Keratinocyte (primary cell): ENCODE measurements at regions not wholly inside any gene's neighbourhood (a gene's known extent, or its start where the extent isn't known, plus 50 kb on each side); places are given as distances from the start of the nearest gene placed in this dataset.

ENCODE experiments used
- DNase-seq: peaks from one replicate; pipeline ENCODE4 v3.0.0-alpha.2; 2011; ENCODE audit warnings: low read depth, missing footprints, low spot score
- FAIRE-seq: peaks from 2 replicates; lab custom pipeline; 2011; peaks lifted over from hg19 to GRCh38; lab: Jason Lieb, UNC
- H2AFZ ChIP-seq: 2 replicates; pipeline ENCODE4 v1.6.0; 2012; ENCODE audit warnings: low read length, control low read depth, inconsistent platforms; ENCODE audit not compliant: control insufficient read depth
- H3K27ac ChIP-seq: 2 replicates; pipeline ENCODE4 v1.5.1; 2011; ENCODE audit warnings: low read length; ENCODE audit not compliant: control insufficient read depth, insufficient read depth
- H3K27me3 ChIP-seq: 3 replicates; pipeline ENCODE4 v1.6.0; 2011; ENCODE audit warnings: low read length; ENCODE audit not compliant: control insufficient read depth, insufficient read depth; ENCODE audit errors: extremely low read depth
- H3K36me3 ChIP-seq, 2 experiments: 2 replicates in 1 of 2; 3 replicates in 1 of 2; pipeline ENCODE4 v1.5.1; 2011; ENCODE audit warnings: low read length in 2 of 2, mild to moderate bottlenecking in 1 of 2; ENCODE audit not compliant: control insufficient read depth in 2 of 2, insufficient read depth in 2 of 2; ENCODE audit errors: extremely low read depth in 1 of 2
- H3K4me1 ChIP-seq: 3 replicates; pipeline ENCODE4 v1.5.1; 2011; ENCODE audit warnings: low read length; ENCODE audit not compliant: control insufficient read depth, insufficient read depth; ENCODE audit errors: extremely low read depth
- H3K4me2 ChIP-seq: 3 replicates; pipeline ENCODE4 v1.6.0; 2011; ENCODE audit warnings: low read depth, low read length; ENCODE audit not compliant: control insufficient read depth, insufficient read depth; ENCODE audit errors: extremely low read depth
- H3K4me3 ChIP-seq, 3 experiments: fragments of 200-600 bp in 1 of 3; sonication (generic) in 1 of 3; 2 replicates in 2 of 3; 3 replicates in 1 of 3; pipeline ENCODE4 v1.5.1; 2011 to 2016; ENCODE audit warnings: low read length in 3 of 3, mild to moderate bottlenecking in 3 of 3, control low read depth in 2 of 3, inconsistent platforms in 1 of 3, low read depth in 1 of 3, mixed read lengths in 1 of 3, mixed run types in 1 of 3, moderate library complexity in 1 of 3; ENCODE audit not compliant: control insufficient read depth in 2 of 3, insufficient read depth in 2 of 3; ENCODE audit errors: extremely low read depth in 1 of 3
- H3K79me2 ChIP-seq: 2 replicates; pipeline ENCODE4 v1.6.0; 2012; ENCODE audit warnings: low read length; ENCODE audit not compliant: control insufficient read depth, insufficient read depth
- H3K9ac ChIP-seq: 3 replicates; pipeline ENCODE4 v1.6.0; 2011; ENCODE audit warnings: low read length; ENCODE audit not compliant: control insufficient read depth, insufficient read depth; ENCODE audit errors: extremely low read depth
- H3K9me1 ChIP-seq: 3 replicates; pipeline ENCODE4 v1.6.0; 2011; ENCODE audit warnings: low read length; ENCODE audit not compliant: control insufficient read depth, insufficient read depth; ENCODE audit errors: extremely low read depth
- H3K9me3 ChIP-seq: 2 replicates; pipeline ENCODE4 v1.5.1; 2012; ENCODE audit warnings: low read depth, low read length; ENCODE audit not compliant: control insufficient read depth
- H4K20me1 ChIP-seq: 3 replicates; pipeline ENCODE4 v1.6.0; 2011; ENCODE audit warnings: low read length; ENCODE audit not compliant: control insufficient read depth, insufficient read depth; ENCODE audit errors: extremely low read depth
- EZH2 ChIP-seq: IDR thresholded peaks from one replicate; pipeline ENCODE4 v1.6.1; 2012; ENCODE audit warnings: inconsistent platforms, mild to moderate bottlenecking, low read length, moderate library complexity
- dilution Hi-C: fragments of 300-500 bp; cut with MboI; formaldehyde crosslinking; loops from one replicate; pipeline ENCODE4 v1.7.0; 2020; ENCODE audit warnings: low sequenced_read_pairs; ENCODE audit not compliant: extremely low pct_ligation_motif_present
- TF ChIP-seq, protein P1 (sequence below), 3 experiments: IDR thresholded peaks in 1 of 3; conservative IDR thresholded peaks in 1 of 3; optimal IDR thresholded peaks in 1 of 3; 2 replicates in 2 of 3; 3 replicates in 1 of 3; pipeline versions ENCODE3 to v1.5.1; 2011; ENCODE audit warnings: low read length in 3 of 3, mild to moderate bottlenecking in 3 of 3, moderate library complexity in 2 of 3, control low read depth in 1 of 3, inconsistent platforms in 1 of 3; ENCODE audit not compliant: insufficient read depth in 2 of 3; ENCODE audit errors: extremely low read depth in 1 of 3

DNA sequence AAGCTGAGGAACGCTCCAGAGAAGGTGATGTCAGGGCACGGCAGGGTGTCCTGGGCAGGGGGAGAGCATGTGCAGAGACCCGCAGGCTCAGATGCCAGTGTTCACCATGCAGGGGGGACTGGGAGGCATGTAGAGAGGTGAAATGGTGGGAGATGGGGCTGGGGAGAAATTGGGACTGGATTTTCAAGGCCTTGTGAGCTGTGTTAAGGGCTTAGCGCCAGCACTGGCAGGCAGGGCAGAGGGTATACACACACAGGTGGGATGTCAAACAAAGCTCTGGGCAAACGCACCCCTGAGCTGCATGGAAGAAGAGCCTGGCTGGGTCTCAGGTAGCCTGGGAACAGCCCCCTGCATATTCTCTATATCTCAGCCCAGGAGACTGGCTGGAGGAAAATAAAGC, 282.7 kb downstream of the SHQ1 start:
- Histone ChIP-seq H4K20me1 (no peaks in the 10 kb centered on the region), H3K27me3 (no peaks in the 10 kb centered on the region), H3K4me3 (no peak overlapping the region), H3K4me1 (no peaks in the 10 kb centered on the region), H3K9me3 (no peaks in the 10 kb centered on the region), H3K9ac (no peak overlapping the region), H3K36me3 (no peaks in the 10 kb centered on the region), H3K4me2 (no peak overlapping the region), H3K9me1 (no peaks in the 10 kb centered on the region), H2AFZ (no peak overlapping the region), H3K79me2 (no peaks in the 10 kb centered on the region), H3K27ac (no peak overlapping the region)
- TF ChIP-seq, protein P1, sequence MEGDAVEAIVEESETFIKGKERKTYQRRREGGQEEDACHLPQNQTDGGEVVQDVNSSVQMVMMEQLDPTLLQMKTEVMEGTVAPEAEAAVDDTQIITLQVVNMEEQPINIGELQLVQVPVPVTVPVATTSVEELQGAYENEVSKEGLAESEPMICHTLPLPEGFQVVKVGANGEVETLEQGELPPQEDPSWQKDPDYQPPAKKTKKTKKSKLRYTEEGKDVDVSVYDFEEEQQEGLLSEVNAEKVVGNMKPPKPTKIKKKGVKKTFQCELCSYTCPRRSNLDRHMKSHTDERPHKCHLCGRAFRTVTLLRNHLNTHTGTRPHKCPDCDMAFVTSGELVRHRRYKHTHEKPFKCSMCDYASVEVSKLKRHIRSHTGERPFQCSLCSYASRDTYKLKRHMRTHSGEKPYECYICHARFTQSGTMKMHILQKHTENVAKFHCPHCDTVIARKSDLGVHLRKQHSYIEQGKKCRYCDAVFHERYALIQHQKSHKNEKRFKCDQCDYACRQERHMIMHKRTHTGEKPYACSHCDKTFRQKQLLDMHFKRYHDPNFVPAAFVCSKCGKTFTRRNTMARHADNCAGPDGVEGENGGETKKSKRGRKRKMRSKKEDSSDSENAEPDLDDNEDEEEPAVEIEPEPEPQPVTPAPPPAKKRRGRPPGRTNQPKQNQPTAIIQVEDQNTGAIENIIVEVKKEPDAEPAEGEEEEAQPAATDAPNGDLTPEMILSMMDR (optimal IDR thresholded peaks at IDR 0.05 in 1 of 3, IDR thresholded peaks at IDR 0.05 in 1 of 3, conservative IDR thresholded peaks at IDR 0.05 in 1 of 3; ENCODE audit: extremely low read depth in 1 of 3, insufficient read depth in 2 of 3, low read length in 3 of 3): no peak
- TF ChIP-seq EZH2: no peak
- dilution Hi-C loops: no loop called here
- FAIRE-seq: no peak
- no peak for DNase-seq

DNA sequence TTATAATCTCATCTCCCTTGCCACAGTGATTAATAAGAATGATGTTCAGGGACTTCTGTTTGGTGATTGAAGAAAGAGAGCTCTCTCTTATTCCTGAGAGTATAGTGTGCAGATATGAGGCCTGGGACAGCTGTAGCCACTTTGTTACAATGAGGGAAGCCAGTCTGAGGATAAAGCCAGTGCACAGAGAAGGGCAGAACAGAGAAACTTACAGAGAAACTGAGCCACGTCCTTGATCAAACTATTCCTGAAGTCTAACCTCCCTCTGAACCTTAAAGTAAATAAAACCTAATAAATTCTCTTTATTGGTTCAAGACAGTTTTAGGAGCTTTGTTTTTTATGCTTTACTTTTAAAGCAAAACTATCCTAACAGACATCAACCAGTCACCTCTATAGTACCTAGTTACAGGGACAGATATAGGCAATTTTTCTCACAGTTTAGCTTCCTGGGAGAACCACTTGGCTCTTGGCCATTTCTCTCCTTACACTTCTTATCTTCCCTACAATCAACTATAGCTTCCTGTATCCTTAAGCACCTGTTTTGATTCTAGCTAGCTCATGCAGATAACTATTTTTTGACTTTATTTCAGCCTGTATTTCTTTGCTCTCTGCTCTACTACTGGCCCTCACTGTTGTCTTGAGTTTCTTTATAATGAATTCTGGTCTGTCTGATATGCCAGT, 284.4 kb downstream of the SHQ1 start:
- DNase-seq: no peak
- dilution Hi-C loops: no loop called here
- H3K9me1 ChIP-seq: no peaks in the 10 kb centered on the region
- no peak overlapping the region for H2AFZ ChIP-seq
- H3K9ac ChIP-seq: no peak overlapping the region
- no peaks in the 10 kb centered on the region for H3K9me3 ChIP-seq
- no peak overlapping the region for H3K27ac ChIP-seq
- no peak overlapping the region for H3K4me3 ChIP-seq
- no peaks in the 10 kb centered on the region for H4K20me1 ChIP-seq
- no peak overlapping the region for H3K4me2 ChIP-seq
- no peaks in the 10 kb centered on the region for H3K79me2 ChIP-seq
- H3K4me1 ChIP-seq: no peaks in the 10 kb centered on the region
- no peaks in the 10 kb centered on the region for H3K27me3 ChIP-seq
- no peak for TF ChIP-seq EZH2
- TF ChIP-seq, protein P1 (optimal IDR thresholded peaks at IDR 0.05 in 1 of 3, IDR thresholded peaks at IDR 0.05 in 1 of 3, conservative IDR thresholded peaks at IDR 0.05 in 1 of 3; ENCODE audit: extremely low read depth in 1 of 3, insufficient read depth in 2 of 3, low read length in 3 of 3): no peak
- no peak for FAIRE-seq
- H3K36me3 ChIP-seq: no peaks in the 10 kb centered on the region
